T-helper 1 cell treated with Interleukin-12 subunit alpha and Interleukin-12 subunit beta and Interleukin-4 antibody, amounts not matched to agents 30 μg/mL and 1 μg/mL, for 36 hours (primary cell): ENCODE measurements at regions not wholly inside any gene's neighbourhood (a gene's known extent, or its start where the extent isn't known, plus 50 kb on each side); places are given as distances from the start of the nearest gene placed in this dataset.

Source experiments
- H3K27ac Mint-ChIP-seq: one replicate; pipeline ENCODE4 v1.8.0; 2021; ENCODE audit warnings: mild to moderate bottlenecking, mixed read lengths
- H3K27me3 Mint-ChIP-seq: one replicate; pipeline ENCODE4 v1.8.0; 2021; ENCODE audit warnings: low read depth, mixed read lengths
- H3K36me3 Mint-ChIP-seq: one replicate; pipeline ENCODE4 v1.8.0; 2021; ENCODE audit warnings: low read depth, mixed read lengths
- H3K4me1 Mint-ChIP-seq: one replicate; pipeline ENCODE4 v1.8.0; 2021; ENCODE audit warnings: low read depth, mixed read lengths
- H3K4me3 Mint-ChIP-seq: one replicate; pipeline ENCODE4 v1.8.0; 2021; ENCODE audit warnings: mild to moderate bottlenecking, moderate library complexity, mixed read lengths
- H3K9me3 Mint-ChIP-seq: one replicate; pipeline ENCODE4 v1.8.0; 2021; ENCODE audit warnings: mixed read lengths

GRCh38 chr12:92032101-92032500 is 113.5 kb downstream of the BTG1 start:
- H3K36me3 Mint-ChIP-seq: peaks cover 18% of the 10 kb centered on the region
- H3K9me3 Mint-ChIP-seq: peaks cover 8% of the 10 kb centered on the region
- H3K27ac Mint-ChIP-seq: peak overlapping the region; percentile 27
- peaks cover 71% of the 10 kb centered on the region for H3K4me1 Mint-ChIP-seq
- H3K27me3 Mint-ChIP-seq: no peaks in the 10 kb centered on the region
- H3K4me3 Mint-ChIP-seq: peak overlapping the region; percentile 9

- H3K4me3 Mint-ChIP-seq: peak overlapping the region; percentile 57
- peaks cover 8% of the 10 kb centered on the region for H3K9me3 Mint-ChIP-seq
- peaks cover 13% of the 10 kb centered on the region for H3K36me3 Mint-ChIP-seq
- peak overlapping the region; percentile 93 for H3K27ac Mint-ChIP-seq
- H3K4me1 Mint-ChIP-seq: peaks cover 61% of the 10 kb centered on the region
- no peaks in the 10 kb centered on the region for H3K27me3 Mint-ChIP-seq
Measured at GRCh38 chr12:92030618-92031017, 115.0 kb downstream of the BTG1 start.

GRCh38 chr12:92029902-92030586 is 115.6 kb downstream of the BTG1 start:
- peaks cover 55% of the 10 kb centered on the region for H3K4me1 Mint-ChIP-seq
- H3K36me3 Mint-ChIP-seq: peaks cover 13% of the 10 kb centered on the region
- peaks cover 8% of the 10 kb centered on the region for H3K9me3 Mint-ChIP-seq
- H3K27ac Mint-ChIP-seq: peak overlapping the region; percentile 93
- H3K4me3 Mint-ChIP-seq: peak overlapping the region; percentile 57
- H3K27me3 Mint-ChIP-seq: no peaks in the 10 kb centered on the region

GRCh38 chr12:92029136-92029535 is 116.5 kb downstream of the BTG1 start:
- peaks cover 13% of the 10 kb centered on the region for H3K36me3 Mint-ChIP-seq

GRCh38 chr12:92028441-92028709 is 117.3 kb downstream of the BTG1 start:
- no peaks in the 10 kb centered on the region for H3K27me3 Mint-ChIP-seq
- peaks cover 5% of the 10 kb centered on the region for H3K9me3 Mint-ChIP-seq
- peaks cover 44% of the 10 kb centered on the region for H3K4me1 Mint-ChIP-seq
- no peak overlapping the region for H3K27ac Mint-ChIP-seq
- H3K4me3 Mint-ChIP-seq: no peak overlapping the region
- H3K36me3 Mint-ChIP-seq: peaks cover 10% of the 10 kb centered on the region

More at GRCh38 chr12:92029136-92029535, 116.5 kb downstream of the BTG1 start:
- Mint-ChIP-seq H3K27ac (no peak overlapping the region), H3K9me3 (peaks cover 8% of the 10 kb centered on the region), H3K27me3 (no peaks in the 10 kb centered on the region), H3K4me1 (peaks cover 48% of the 10 kb centered on the region), H3K4me3 (no peak overlapping the region)

- H3K27me3 Mint-ChIP-seq: no peaks in the 10 kb centered on the region
- H3K4me3 Mint-ChIP-seq: no peak overlapping the region
- H3K27ac Mint-ChIP-seq: no peak overlapping the region
- H3K36me3 Mint-ChIP-seq: peaks cover 9% of the 10 kb centered on the region
- peaks cover 44% of the 10 kb centered on the region for H3K4me1 Mint-ChIP-seq
- H3K9me3 Mint-ChIP-seq: peaks cover 4% of the 10 kb centered on the region
Measured at GRCh38 chr12:92027701-92028440, 117.8 kb downstream of the BTG1 start.

- H3K36me3 Mint-ChIP-seq: peaks cover 9% of the 10 kb centered on the region
- H3K27ac Mint-ChIP-seq: peak overlapping the region; percentile 49
- H3K27me3 Mint-ChIP-seq: no peaks in the 10 kb centered on the region
- no peak overlapping the region for H3K4me3 Mint-ChIP-seq
- H3K4me1 Mint-ChIP-seq: peaks cover 41% of the 10 kb centered on the region
- no peaks in the 10 kb centered on the region for H3K9me3 Mint-ChIP-seq
Measured at GRCh38 chr12:92027243-92027642, 118.4 kb downstream of the BTG1 start.

- H3K36me3 Mint-ChIP-seq: peaks cover 9% of the 10 kb centered on the region
- no peaks in the 10 kb centered on the region for H3K9me3 Mint-ChIP-seq
- H3K27me3 Mint-ChIP-seq: no peaks in the 10 kb centered on the region
- H3K4me3 Mint-ChIP-seq: no peak overlapping the region
- peaks cover 29% of the 10 kb centered on the region for H3K4me1 Mint-ChIP-seq
- H3K27ac Mint-ChIP-seq: no peak overlapping the region
Measured at GRCh38 chr12:92025462-92026207, 120.0 kb downstream of the BTG1 start.

- Mint-ChIP-seq H3K9me3 (peaks cover 4% of the 10 kb centered on the region), H3K27ac (no peak overlapping the region), H3K4me3 (no peak overlapping the region), H3K36me3 (peaks cover 13% of the 10 kb centered on the region), H3K27me3 (no peaks in the 10 kb centered on the region), H3K4me1 (peaks cover 4% of the 10 kb centered on the region)
Measured at GRCh38 chr12:92022093-92022492, 123.6 kb downstream of the BTG1 start.

- H3K4me3 Mint-ChIP-seq: no peak overlapping the region
- peaks cover 7% of the 10 kb centered on the region for H3K9me3 Mint-ChIP-seq
- no peak overlapping the region for H3K27ac Mint-ChIP-seq
- H3K36me3 Mint-ChIP-seq: peaks cover 17% of the 10 kb centered on the region
- H3K4me1 Mint-ChIP-seq: peaks cover 4% of the 10 kb centered on the region
- H3K27me3 Mint-ChIP-seq: no peaks in the 10 kb centered on the region
Measured at GRCh38 chr12:92021666-92022035, 124.0 kb downstream of the BTG1 start.

- Mint-ChIP-seq H3K27me3 (no peaks in the 10 kb centered on the region), H3K27ac (no peak overlapping the region), H3K4me3 (no peak overlapping the region), H3K36me3 (peaks cover 19% of the 10 kb centered on the region), H3K4me1 (peaks cover 4% of the 10 kb centered on the region), H3K9me3 (peaks cover 10% of the 10 kb centered on the region)
Measured at GRCh38 chr12:92020983-92021665, 124.5 kb downstream of the BTG1 start.

- Mint-ChIP-seq H3K4me1 (peaks cover 5% of the 10 kb centered on the region), H3K27me3 (no peaks in the 10 kb centered on the region), H3K4me3 (no peak overlapping the region), H3K27ac (no peak overlapping the region), H3K36me3 (peaks cover 19% of the 10 kb centered on the region), H3K9me3 (peaks cover 10% of the 10 kb centered on the region)
Measured at GRCh38 chr12:92019491-92020277, 126.0 kb downstream of the BTG1 start.

GRCh38 chr12:92012691-92013090 is 133.0 kb downstream of the BTG1 start:
- peaks cover 15% of the 10 kb centered on the region for H3K9me3 Mint-ChIP-seq
- no peaks in the 10 kb centered on the region for H3K27me3 Mint-ChIP-seq
- H3K36me3 Mint-ChIP-seq: peaks cover 12% of the 10 kb centered on the region
- no peak overlapping the region for H3K4me3 Mint-ChIP-seq
- H3K27ac Mint-ChIP-seq: no peak overlapping the region
- peaks cover 14% of the 10 kb centered on the region for H3K4me1 Mint-ChIP-seq
